MM.1S (cell line): ENCODE measurements at regions not wholly inside any gene's neighbourhood (a gene's known extent, or its start where the extent isn't known, plus 50 kb on each side); places are given as distances from the start of the nearest gene placed in this dataset.

Source experiments
- EZH2 ChIP-seq: fragments of 300-600 bp; sonication (generic); optimal IDR thresholded peaks from 2 replicates; pipeline ENCODE3; 2017; ENCODE audit warnings: low read depth, mild to moderate bottlenecking, antibody characterized with exemption, low read length, mixed read lengths
- TF ChIP-seq, protein P1 (sequence below): fragments of 300-600 bp; sonication (generic); IDR thresholded peaks from 2 replicates; pipeline ENCODE4 v1.5.1; 2016; ENCODE audit warnings: antibody characterized with exemption, low read length, mixed read lengths

- TF ChIP-seq, protein P1, sequence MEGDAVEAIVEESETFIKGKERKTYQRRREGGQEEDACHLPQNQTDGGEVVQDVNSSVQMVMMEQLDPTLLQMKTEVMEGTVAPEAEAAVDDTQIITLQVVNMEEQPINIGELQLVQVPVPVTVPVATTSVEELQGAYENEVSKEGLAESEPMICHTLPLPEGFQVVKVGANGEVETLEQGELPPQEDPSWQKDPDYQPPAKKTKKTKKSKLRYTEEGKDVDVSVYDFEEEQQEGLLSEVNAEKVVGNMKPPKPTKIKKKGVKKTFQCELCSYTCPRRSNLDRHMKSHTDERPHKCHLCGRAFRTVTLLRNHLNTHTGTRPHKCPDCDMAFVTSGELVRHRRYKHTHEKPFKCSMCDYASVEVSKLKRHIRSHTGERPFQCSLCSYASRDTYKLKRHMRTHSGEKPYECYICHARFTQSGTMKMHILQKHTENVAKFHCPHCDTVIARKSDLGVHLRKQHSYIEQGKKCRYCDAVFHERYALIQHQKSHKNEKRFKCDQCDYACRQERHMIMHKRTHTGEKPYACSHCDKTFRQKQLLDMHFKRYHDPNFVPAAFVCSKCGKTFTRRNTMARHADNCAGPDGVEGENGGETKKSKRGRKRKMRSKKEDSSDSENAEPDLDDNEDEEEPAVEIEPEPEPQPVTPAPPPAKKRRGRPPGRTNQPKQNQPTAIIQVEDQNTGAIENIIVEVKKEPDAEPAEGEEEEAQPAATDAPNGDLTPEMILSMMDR: no peak
- no peak for TF ChIP-seq EZH2
These were observed 332.3 kb upstream of the NUDT12 start for GRCh38 chr5:103894882-103895281.
